HCT116 (cell line): ENCODE measurements at regions not wholly inside any gene's neighbourhood (a gene's known extent, or its start where the extent isn't known, plus 50 kb on each side); places are given as distances from the start of the nearest gene placed in this dataset.

Experiments used
- ATAC-seq: fragments of 200-7000 bp; cut with Tn5 transposase; 2 replicates; pipeline ENCODE4 v1.9.1; 2020; ENCODE audit warnings: mild to moderate bottlenecking, moderate library complexity
- BruUV-seq: library from RNA; stranded (reverse); fragments of 400-500 nt; replicated peaks from 2 replicates; lab custom pipeline; 2021; lab: Mats Ljungman, UMichigan
- CTCF ChIA-PET: fragments of 300-600 bp; sonication (Branson Sonifier 250); formaldehyde crosslinking; loops from one replicate; lab custom pipeline; 2021; ENCODE audit warnings: antibody characterized with exemption; lab: Charles Lee
- POLR2A ChIA-PET: fragments of 300-600, 350-600 bp; sonication (Branson Sonifier 250); formaldehyde crosslinking; loops from one replicate; lab custom pipeline; 2021; ENCODE audit warnings: antibody characterized with exemption; lab: Charles Lee
- RAD21 ChIA-PET, 2 experiments: fragments of 300-600 bp; sonication (Branson Sonifier 250); formaldehyde crosslinking; loops; one replicate each; lab custom pipeline; 2023; ENCODE audit warnings: low total read pairs in 2 of 2; ENCODE audit not compliant: uncharacterized antibody in 2 of 2, unreplicated experiment in 2 of 2, low non-redundant PET in 1 of 2; lab: Charles Lee
- DNase-seq: peaks from one replicate; pipeline ENCODE4 v3.0.0-alpha.2; 2010; ENCODE audit warnings: low read depth, low spot score
- H2AFZ ChIP-seq: fragments of 200-600 bp; shearing (Covaris generic), sonication (generic); 2 replicates; pipeline ENCODE4 v1.6.1; 2017; ENCODE audit warnings: low read depth, mixed run types, mixed read lengths, antibody characterized with exemption, low read length; ENCODE audit not compliant: poor library complexity, severe bottlenecking
- H3K27ac ChIP-seq: 2 replicates; pipeline ENCODE4 v1.5.1; 2012; ENCODE audit warnings: low read depth, low read length
- H3K27me3 ChIP-seq: fragments of 200-600 bp; sonication (generic); 2 replicates; pipeline ENCODE4 v1.6.1; 2016; ENCODE audit warnings: mixed run types, low read length, mixed read lengths; ENCODE audit not compliant: insufficient read depth
- H3K36me3 ChIP-seq, 2 experiments: fragments of 200-500 bp in 1 of 2; fragments of 200-600 bp in 1 of 2; sonication (Bioruptor generic) in 1 of 2; sonication (generic) in 1 of 2; 2 replicates each; pipeline versions ENCODE4 v1.5.1 to v1.6.1; 2014 to 2016; ENCODE audit warnings: low read length in 2 of 2, inconsistent platforms in 1 of 2, mixed read lengths in 1 of 2, mixed run types in 1 of 2; ENCODE audit not compliant: insufficient read depth in 2 of 2, control insufficient read depth in 1 of 2
- H3K4me1 ChIP-seq, 2 experiments: fragments of 200-600 bp in 1 of 2; sonication (generic) in 1 of 2; 2 replicates each; pipeline versions ENCODE4 v1.5.1 to v1.6.1; 2012 to 2017; ENCODE audit warnings: low read length in 2 of 2, inconsistent platforms in 1 of 2, mild to moderate bottlenecking in 1 of 2, mixed read lengths in 1 of 2, mixed run types in 1 of 2, moderate library complexity in 1 of 2; ENCODE audit not compliant: insufficient read depth in 2 of 2, control insufficient read depth in 1 of 2
- H3K4me2 ChIP-seq: fragments of 200-600 bp; sonication (generic); 2 replicates; pipeline ENCODE4 v1.6.1; 2017; ENCODE audit warnings: mixed run types, low read length, mixed read lengths
- H3K4me3 ChIP-seq, 2 experiments: fragments of 200-600 bp in 1 of 2; sonication (generic) in 1 of 2; replicated peaks in 1 of 2; 2 replicates each; pipeline ENCODE4 v1.5.1; 2011 to 2016; ENCODE audit warnings: low read length in 2 of 2, control low read depth in 1 of 2, low read depth in 1 of 2, mild to moderate bottlenecking in 1 of 2, mixed read lengths in 1 of 2, mixed run types in 1 of 2
- H3K79me2 ChIP-seq: fragments of 200-600 bp; sonication (generic); 2 replicates; pipeline ENCODE4 v1.6.1; 2017; ENCODE audit warnings: mild to moderate bottlenecking, mixed run types, low read length, moderate library complexity, mixed read lengths; ENCODE audit not compliant: insufficient read depth
- H3K9ac ChIP-seq: fragments of 200-600 bp; sonication (generic); 2 replicates; pipeline ENCODE4 v1.6.1; 2016; ENCODE audit warnings: low read length, mixed read lengths
- H3K9me2 ChIP-seq: fragments of 200-600 bp; sonication (generic), shearing (Covaris generic); 2 replicates; pipeline ENCODE4 v1.6.1; 2017; ENCODE audit warnings: mixed run types, mild to moderate bottlenecking, moderate library complexity; ENCODE audit not compliant: insufficient read depth
- H3K9me3 ChIP-seq, 2 experiments: fragments of 200-500 bp in 1 of 2; fragments of 200-600 bp in 1 of 2; sonication (Bioruptor generic) in 1 of 2; sonication (generic) in 1 of 2; 2 replicates each; pipeline ENCODE4 v1.6.1; 2014 to 2017; ENCODE audit warnings: low read length in 2 of 2, mixed read lengths in 2 of 2, inconsistent platforms in 1 of 2, low read depth in 1 of 2, mild to moderate bottlenecking in 1 of 2, mixed run types in 1 of 2, moderate library complexity in 1 of 2; ENCODE audit not compliant: control insufficient read depth in 1 of 2, insufficient read depth in 1 of 2
- H4K20me1 ChIP-seq: fragments of 200-600 bp; sonication (generic), shearing (Covaris generic); 2 replicates; pipeline ENCODE4 v1.6.1; 2017; ENCODE audit warnings: mixed run types, mild to moderate bottlenecking, moderate library complexity; ENCODE audit not compliant: insufficient read depth
- CBX3 ChIP-seq: IDR thresholded peaks from 2 replicates; pipeline ENCODE4 v1.6.1; 2012; ENCODE audit warnings: low read depth
- FOSL1 ChIP-seq: IDR thresholded peaks from 2 replicates; pipeline ENCODE4 v1.6.1; 2012; ENCODE audit warnings: low read depth
- JUND ChIP-seq: IDR thresholded peaks from 2 replicates; pipeline ENCODE4 v1.6.1; 2012
- REST ChIP-seq: IDR thresholded peaks from 2 replicates; pipeline ENCODE4 v1.6.1; 2012; ENCODE audit warnings: low read depth
- intact Hi-C: fragments of 100-400 bp; cut with micrococcal nuclease; formaldehyde crosslinking; loops from 2 replicates; pipeline ENCODE4 v1.10.0; 2022

GRCh38 chr11:42232673-42233072 lies 773.2 kb upstream of the LRRC4C start:
- no peak overlapping the region for H3K27ac ChIP-seq
- TF ChIP-seq CBX3, result no peak
- H3K4me2 ChIP-seq, result no peak overlapping the region
- H3K9me2 ChIP-seq, result no peaks in the 10 kb centered on the region
- no peaks in the 10 kb centered on the region for H3K4me1 ChIP-seq
- BruUV-seq, result no TSS peak
- H3K79me2 ChIP-seq, result no peaks in the 10 kb centered on the region
- H4K20me1 ChIP-seq, result no peaks in the 10 kb centered on the region
- DNase-seq, result no peak
- H3K27me3 ChIP-seq, result no peaks in the 10 kb centered on the region
- peaks cover 8 to 23% of the 10 kb centered on the region in 2 experiments; a peak in 2 of 4 replicates for H3K9me3 ChIP-seq
- H3K36me3 ChIP-seq, result no peaks in the 10 kb centered on the region
- intact Hi-C loops, result no loop called here
- no peak overlapping the region for H2AFZ ChIP-seq
- H3K9ac ChIP-seq, result no peak overlapping the region
- ChIA-PET POLR2A (no interaction called here), RAD21 (no interaction called here), CTCF (no interaction called here)
- no peak for ATAC-seq
- no peak overlapping the region for H3K4me3 ChIP-seq

- intact Hi-C loops, result no loop called here
- no peaks in the 10 kb centered on the region for H4K20me1 ChIP-seq
- no peak overlapping the region for H3K4me3 ChIP-seq
- CTCF ChIA-PET, result no interaction called here
- no peaks in the 10 kb centered on the region for H3K79me2 ChIP-seq
- RAD21 ChIA-PET, result no interaction called here
- no peaks in the 10 kb centered on the region for H3K9me2 ChIP-seq
- no peak overlapping the region for H3K4me2 ChIP-seq
- no peak overlapping the region for H2AFZ ChIP-seq
- no peak overlapping the region for H3K9ac ChIP-seq
- POLR2A ChIA-PET, result no interaction called here
- H3K27ac ChIP-seq, result no peak overlapping the region
- no peaks in the 10 kb centered on the region for H3K27me3 ChIP-seq
- H3K36me3 ChIP-seq, result no peaks in the 10 kb centered on the region
- H3K9me3 ChIP-seq, result peaks cover 8 to 28% of the 10 kb centered on the region in 2 experiments; a peak in 2 of 4 replicates
- TF ChIP-seq JUND, result no peak
- no peak for TF ChIP-seq REST
- TF ChIP-seq FOSL1, result no peak
- TF ChIP-seq, all 23 proteins: peak for 0
- ATAC-seq, result no peak
- no TSS peak for BruUV-seq
- no peaks in the 10 kb centered on the region for H3K4me1 ChIP-seq
- DNase-seq, result no peak
Measured at GRCh38 chr11:42234451-42234951, 775.0 kb upstream of the LRRC4C start.
